ENCODE measurements at regions not wholly inside any gene's neighbourhood (a gene's known extent, or its start where the extent isn't known, plus 50 kb on each side); places are given as distances from the start of the nearest gene placed in this dataset.

GRCh38 chr1:244920911-244921761 is 56.8 kb upstream of the HNRNPU start:
- no peak for DNase-seq

DNA sequence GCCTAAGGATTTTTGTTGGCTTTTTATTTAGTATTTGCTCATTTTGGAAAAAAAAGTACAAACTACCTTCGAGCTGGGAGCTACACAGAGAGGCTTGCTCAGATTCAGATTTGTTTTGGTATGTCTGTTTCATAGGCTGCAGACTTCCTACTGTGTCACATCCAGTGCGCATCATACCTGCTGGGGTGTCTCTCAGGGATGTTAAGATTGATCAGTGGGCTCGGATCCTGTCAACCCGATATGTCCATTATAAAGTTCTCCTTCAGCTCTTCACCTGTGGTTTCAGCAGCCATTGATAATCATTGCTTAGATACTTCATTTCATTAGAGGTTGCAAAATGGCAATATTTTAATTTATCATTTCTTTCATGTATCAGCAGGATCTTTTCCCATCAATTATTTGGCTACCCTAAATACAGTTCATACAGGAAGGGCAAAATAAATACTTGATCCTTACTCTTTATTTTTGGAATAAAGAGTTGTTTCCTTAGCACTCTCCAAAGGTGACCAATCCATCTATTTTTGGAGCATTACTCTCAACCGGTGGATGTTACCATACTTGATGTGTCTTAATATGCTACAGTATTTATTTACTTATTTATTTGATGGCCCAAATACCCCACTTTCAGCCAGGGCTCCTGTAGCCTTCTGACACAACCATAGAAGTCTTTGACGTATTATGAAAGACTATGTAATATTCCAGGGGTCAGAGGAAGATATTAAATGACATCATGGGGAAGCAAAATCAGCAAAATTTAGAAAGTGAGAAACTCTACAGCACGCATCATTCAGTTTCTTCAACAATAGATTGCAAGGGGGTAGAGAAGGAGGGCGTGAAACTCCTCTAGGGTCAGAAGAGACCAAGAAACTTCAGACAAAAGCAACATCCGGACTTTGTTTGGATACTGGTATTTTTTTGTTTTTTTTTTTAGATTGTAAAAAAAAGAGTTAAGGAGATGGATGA is 55.3 kb upstream of the HNRNPU start:
- DNase-seq, result no peak

DNA sequence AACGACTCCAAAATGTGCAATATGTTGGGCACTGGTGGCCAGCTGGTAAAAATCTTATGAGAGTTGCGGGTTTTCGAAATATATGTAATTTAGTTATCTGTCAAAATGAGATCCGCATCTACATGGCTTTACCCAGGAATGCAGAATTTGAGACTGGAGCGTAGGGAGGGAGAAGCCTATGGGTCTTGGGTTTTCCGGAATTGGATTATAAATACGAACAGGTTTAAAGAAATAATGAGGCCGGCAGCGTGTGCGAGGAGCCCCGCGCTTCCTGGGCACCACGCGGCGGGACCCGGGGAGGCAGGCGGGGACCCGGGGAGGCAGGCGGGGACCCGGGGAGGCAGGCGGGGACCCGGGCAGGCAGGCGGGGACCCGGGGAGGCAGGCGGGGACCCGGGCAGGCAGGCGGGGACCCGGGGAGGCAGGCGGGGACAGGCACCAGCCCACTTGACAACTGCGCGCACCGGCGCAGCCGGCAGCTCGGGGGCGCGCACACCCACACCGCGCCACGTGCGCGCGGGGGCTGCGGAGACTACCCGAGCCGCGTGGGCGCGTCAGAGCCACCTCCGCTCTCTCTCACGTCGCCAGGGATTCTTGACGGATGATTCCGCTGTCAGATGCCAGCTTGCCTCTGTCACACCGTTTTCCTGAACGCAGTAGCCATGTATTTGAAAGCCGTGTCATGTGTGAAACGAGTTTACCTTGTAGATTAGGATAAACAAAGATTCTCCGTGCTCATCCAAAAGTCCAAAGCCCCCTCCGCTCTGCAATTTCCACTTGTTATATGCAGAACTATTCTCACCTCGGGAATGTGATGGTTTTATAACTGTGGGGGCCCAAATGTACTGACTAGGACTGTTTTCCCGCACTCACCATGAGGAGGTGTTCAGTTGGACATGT is 54.3 kb upstream of the HNRNPU start:
- peak; percentile 8 for DNase-seq

DNA sequence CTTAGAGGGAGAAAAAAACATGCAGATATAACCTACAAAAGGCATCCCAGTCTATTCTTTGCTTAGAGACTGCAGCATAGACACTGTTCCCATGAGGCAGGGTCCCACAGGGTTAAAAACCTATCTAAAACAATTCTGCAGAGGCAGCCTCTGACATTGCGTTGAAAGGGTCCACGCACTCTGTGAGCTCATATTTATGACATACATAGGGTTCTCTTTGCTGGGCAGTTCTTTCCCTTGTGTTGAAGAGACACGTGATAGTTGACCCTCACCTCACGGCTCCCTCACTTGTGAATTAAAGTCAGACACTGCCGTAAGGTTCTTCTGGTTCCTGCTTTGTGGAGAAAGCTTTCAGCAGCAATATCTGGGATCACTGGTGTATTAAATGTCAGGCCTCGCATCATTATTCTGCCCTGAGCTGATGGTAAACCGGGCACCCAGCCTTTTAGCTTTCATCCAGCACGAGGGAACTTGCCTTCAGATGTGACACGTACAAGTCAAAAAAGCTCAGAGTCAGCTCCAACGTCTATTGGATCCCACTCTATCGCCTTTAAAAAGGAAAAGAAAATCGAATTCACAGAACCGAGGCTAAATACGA is 52.8 kb upstream of the HNRNPU start:
- no peak for DNase-seq

DNA sequence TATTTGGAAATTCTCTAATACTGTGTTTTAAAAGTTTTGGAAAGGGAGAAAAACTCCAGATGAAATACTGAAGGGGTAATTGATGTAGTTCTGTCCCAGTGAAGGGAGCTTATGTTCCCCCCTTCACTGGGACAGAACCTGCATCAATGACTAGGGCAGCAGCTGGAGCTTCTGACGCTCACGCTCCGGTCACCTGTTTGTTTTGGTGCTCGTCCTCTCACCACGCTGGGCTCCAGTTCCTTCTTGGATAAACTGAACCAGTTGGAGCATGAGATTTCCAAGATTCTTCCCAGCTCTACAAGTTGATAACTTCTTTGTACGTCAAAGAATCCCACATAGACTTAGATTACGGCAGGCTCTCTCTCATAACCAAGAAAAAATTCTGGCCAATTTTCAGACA is 51.4 kb upstream of the HNRNPU start:
- no peak for DNase-seq

GRCh38 chr1:244914761-244915160 is 50.4 kb upstream of the HNRNPU start:
- no peak for DNase-seq

Measured in NCI-H2227 treated with DMSO at 0.1 percent for 48 hours (cell line).